ENCODE measurements at regions not wholly inside any gene's neighbourhood (a gene's known extent, or its start where the extent isn't known, plus 50 kb on each side); places are given as distances from the start of the nearest gene placed in this dataset.
"Not testable (repeated sequence)": the region's sequence is repeated elsewhere in the genome, so short reads cannot be mapped to it uniquely, and the experiment has no call there.

DNA sequence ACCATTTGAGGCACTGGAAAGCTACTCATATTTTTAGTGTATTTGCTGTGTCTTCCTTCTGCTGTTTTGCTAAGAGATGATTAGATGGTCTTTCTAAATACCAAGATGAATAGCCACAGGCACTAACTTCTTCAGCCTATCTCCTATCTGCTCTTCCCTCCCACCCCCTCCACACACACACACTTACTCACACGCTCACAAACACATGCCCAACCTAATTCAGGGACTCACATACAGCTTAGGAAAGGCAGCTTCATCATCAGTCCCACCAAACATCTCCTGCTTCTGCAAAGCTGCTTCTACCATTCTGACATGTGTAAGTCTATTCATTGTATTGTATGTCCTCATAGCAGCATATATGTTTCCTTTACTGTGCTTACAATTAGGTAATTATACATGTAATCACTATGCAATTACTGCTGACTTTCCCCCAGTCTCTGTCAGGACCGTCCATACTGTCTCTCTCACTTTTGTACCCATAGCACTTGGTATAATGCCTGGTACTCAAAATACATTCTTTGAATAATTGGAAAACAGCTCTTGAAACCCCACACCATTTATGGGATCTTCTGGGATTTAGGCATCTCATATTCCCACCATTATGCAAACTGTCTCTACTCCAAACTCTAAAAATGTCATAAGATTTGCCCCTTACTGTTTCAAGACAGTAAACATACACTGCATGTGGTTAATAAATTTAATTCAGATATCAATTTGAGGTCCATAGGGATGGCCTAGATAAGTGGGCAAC is 83.3 kb upstream of the HIF1A start:
- DNase-seq (ENCODE audit: low spot score) = no peak
- no peaks in the 10 kb centered on the region for H3K36me3 Mint-ChIP-seq (ENCODE audit: low read depth, unreplicated experiment)
- H3K9me3 Mint-ChIP-seq (ENCODE audit: unreplicated experiment) = no peaks in the 10 kb centered on the region
- H3K4me3 Mint-ChIP-seq (ENCODE audit: unreplicated experiment) = no peak overlapping the region
- H3K4me1 Mint-ChIP-seq (ENCODE audit: unreplicated experiment) = peaks cover 46% of the 10 kb centered on the region
- H3K27ac Mint-ChIP-seq (ENCODE audit: unreplicated experiment) = no peak overlapping the region
- TF ChIP-seq, protein P1, sequence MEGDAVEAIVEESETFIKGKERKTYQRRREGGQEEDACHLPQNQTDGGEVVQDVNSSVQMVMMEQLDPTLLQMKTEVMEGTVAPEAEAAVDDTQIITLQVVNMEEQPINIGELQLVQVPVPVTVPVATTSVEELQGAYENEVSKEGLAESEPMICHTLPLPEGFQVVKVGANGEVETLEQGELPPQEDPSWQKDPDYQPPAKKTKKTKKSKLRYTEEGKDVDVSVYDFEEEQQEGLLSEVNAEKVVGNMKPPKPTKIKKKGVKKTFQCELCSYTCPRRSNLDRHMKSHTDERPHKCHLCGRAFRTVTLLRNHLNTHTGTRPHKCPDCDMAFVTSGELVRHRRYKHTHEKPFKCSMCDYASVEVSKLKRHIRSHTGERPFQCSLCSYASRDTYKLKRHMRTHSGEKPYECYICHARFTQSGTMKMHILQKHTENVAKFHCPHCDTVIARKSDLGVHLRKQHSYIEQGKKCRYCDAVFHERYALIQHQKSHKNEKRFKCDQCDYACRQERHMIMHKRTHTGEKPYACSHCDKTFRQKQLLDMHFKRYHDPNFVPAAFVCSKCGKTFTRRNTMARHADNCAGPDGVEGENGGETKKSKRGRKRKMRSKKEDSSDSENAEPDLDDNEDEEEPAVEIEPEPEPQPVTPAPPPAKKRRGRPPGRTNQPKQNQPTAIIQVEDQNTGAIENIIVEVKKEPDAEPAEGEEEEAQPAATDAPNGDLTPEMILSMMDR (IDR thresholded peaks at IDR 0.05; ENCODE audit: unreplicated experiment) = no peak
- H3K27me3 Mint-ChIP-seq (ENCODE audit: unreplicated experiment) = peaks cover 5% of the 10 kb centered on the region

DNA sequence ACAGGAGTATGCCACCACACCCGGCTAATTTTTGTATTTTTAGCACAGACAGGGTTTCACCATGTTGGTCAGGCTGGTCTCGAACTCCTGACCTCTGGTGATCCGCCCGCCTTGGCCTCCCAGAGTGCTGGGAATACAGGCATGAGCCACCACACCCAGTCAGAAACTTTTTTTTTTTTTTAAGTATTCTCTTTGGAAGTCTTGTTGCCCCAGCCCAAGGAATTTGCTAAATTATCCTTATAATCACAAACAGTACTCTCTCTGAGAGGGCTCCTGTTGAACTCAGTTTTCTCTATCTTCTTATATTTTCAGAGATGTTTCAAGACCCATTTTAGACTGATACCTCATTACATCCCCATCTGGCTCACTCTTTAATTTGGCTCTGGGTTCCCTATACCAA is 82.3 kb upstream of the HIF1A start:
- not testable (repeated sequence) for H3K4me3 Mint-ChIP-seq (ENCODE audit: unreplicated experiment); H3K9me3 Mint-ChIP-seq (ENCODE audit: unreplicated experiment); DNase-seq (ENCODE audit: low spot score); H3K27ac Mint-ChIP-seq (ENCODE audit: unreplicated experiment); H3K27me3 Mint-ChIP-seq (ENCODE audit: unreplicated experiment); H3K36me3 Mint-ChIP-seq (ENCODE audit: low read depth, unreplicated experiment)
- H3K4me1 Mint-ChIP-seq (ENCODE audit: unreplicated experiment) = peaks cover 36% of the 10 kb centered on the region

DNA sequence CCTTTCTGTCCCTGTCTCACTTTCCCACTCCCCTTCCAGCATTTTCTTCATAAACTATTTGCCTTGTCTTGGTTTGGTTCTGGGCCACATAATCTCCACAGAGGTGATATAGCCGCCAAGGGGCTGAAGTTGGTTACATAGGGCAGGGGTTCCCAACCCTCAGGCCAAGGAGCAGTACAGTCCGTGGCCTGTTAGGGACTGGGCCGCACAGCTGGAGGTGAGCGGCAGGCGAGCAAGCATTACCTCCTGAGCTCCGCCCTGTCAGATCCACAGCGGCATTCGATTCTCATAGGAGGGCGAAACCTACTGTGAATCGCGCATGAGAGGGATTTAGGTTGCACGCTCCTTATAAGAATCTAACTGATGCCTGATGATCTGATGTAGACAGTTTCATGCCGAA is 80.6 kb upstream of the HIF1A start:
- no peak for DNase-seq (ENCODE audit: low spot score)
- no peak overlapping the region for H3K4me3 Mint-ChIP-seq (ENCODE audit: unreplicated experiment)
- no peaks in the 10 kb centered on the region for H3K9me3 Mint-ChIP-seq (ENCODE audit: unreplicated experiment)
- H3K4me1 Mint-ChIP-seq (ENCODE audit: unreplicated experiment) = peaks cover 30% of the 10 kb centered on the region
- H3K27me3 Mint-ChIP-seq (ENCODE audit: unreplicated experiment) = peaks cover 1% of the 10 kb centered on the region
- no peak overlapping the region for H3K27ac Mint-ChIP-seq (ENCODE audit: unreplicated experiment)
- no peaks in the 10 kb centered on the region for H3K36me3 Mint-ChIP-seq (ENCODE audit: low read depth, unreplicated experiment)
- TF ChIP-seq, protein P1 (IDR thresholded peaks at IDR 0.05; ENCODE audit: unreplicated experiment) = no peak

DNA sequence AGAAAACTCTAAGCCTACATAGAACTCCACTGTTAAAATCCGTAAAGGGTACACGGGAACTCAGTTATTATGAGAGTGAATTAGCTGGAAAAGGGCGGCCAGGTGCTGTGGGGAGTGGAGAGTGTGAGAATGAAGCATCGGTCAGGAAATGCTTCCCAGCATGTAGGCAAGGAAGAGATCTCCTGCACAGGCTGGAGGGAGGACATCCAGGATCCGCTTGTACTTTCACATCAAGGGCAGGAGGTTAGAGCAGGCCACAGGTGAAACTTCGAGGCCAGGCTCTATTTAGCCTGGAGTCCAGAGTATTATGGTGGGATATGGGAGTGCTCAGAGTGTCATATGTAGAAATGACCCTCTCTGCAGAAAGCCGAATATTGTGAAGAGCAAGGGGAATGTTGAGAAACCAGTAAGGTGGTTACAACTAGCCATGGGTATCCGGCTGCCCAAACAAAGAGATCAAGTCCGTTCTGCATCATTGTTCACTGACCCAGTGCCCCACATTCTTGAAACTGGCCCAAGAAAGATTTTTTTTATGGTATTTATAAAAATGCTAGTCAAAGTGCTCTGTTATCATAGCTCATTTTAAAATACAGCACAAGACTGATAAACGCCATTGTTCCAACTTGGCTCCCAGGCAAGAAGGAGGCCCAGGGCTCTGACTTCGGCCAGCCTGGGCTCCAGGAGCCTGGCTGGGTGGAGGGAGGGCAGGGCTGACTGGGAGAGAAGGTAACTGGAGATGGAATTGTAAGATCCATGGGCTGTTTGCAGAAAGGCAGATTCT is 79.4 kb upstream of the HIF1A start:
- TF ChIP-seq, protein P1 (IDR thresholded peaks at IDR 0.05; ENCODE audit: unreplicated experiment) = no peak
- no peaks in the 10 kb centered on the region for H3K36me3 Mint-ChIP-seq (ENCODE audit: low read depth, unreplicated experiment)
- H3K4me1 Mint-ChIP-seq (ENCODE audit: unreplicated experiment) = peaks cover 31% of the 10 kb centered on the region
- H3K27me3 Mint-ChIP-seq (ENCODE audit: unreplicated experiment) = no peaks in the 10 kb centered on the region
- H3K27ac Mint-ChIP-seq (ENCODE audit: unreplicated experiment) = no peak overlapping the region
- DNase-seq (ENCODE audit: low spot score) = no peak
- H3K4me3 Mint-ChIP-seq (ENCODE audit: unreplicated experiment) = no peak overlapping the region
- H3K9me3 Mint-ChIP-seq (ENCODE audit: unreplicated experiment) = no peaks in the 10 kb centered on the region

DNA sequence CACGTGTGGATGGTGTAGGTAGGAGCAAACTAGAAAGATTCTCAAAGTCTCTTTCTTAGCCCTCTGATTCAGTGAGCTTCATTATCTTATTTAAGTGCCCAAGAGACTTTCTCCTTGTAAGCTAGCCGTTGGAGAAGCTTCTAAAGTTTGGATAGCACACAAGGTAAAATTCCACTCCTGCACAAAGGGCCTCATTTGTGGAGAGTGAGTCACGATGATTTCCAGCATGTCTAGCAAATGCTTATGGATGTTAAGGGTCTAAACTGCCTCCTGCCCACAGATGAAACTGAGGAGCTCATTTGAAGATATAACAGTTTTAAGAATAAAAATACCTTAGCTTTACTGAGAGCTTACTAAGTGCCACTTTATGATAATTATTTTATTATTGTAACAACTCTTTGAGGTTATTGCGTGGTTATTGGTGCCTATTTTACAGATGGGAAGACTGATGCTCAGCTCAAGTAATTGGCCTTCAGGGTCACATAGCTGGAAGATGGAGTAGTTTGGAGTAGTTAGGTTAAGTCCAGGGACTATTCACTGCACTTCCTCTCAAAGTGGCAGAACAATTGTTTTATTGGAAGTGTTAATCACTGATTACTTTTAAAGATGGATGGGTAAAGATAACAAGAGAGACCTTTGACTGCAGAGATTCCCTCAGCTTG is 78.7 kb upstream of the HIF1A start:
- Mint-ChIP-seq H3K27me3 (ENCODE audit: unreplicated experiment) (no peaks in the 10 kb centered on the region), H3K4me3 (ENCODE audit: unreplicated experiment) (no peak overlapping the region), H3K36me3 (ENCODE audit: low read depth, unreplicated experiment) (no peaks in the 10 kb centered on the region), H3K9me3 (ENCODE audit: unreplicated experiment) (no peaks in the 10 kb centered on the region), H3K4me1 (ENCODE audit: unreplicated experiment) (peaks cover 31% of the 10 kb centered on the region), H3K27ac (ENCODE audit: unreplicated experiment) (no peak overlapping the region)
- DNase-seq (ENCODE audit: low spot score) = no peak
- TF ChIP-seq, protein P1 (IDR thresholded peaks at IDR 0.05; ENCODE audit: unreplicated experiment) = no peak

All from endothelial cell (in vitro differentiated cells).